LNCaP clone FGC (cell line): ENCODE measurements at regions not wholly inside any gene's neighbourhood (a gene's known extent, or its start where the extent isn't known, plus 50 kb on each side); places are given as distances from the start of the nearest gene placed in this dataset.
"Not testable (repeated sequence)": the region's sequence is repeated elsewhere in the genome, so short reads cannot be mapped to it uniquely, and the experiment has no call there.

Experiments used
- DNase-seq: peaks from one replicate; pipeline ENCODE4 v3.0.0-alpha.2; 2011; ENCODE audit warnings: low read depth
- H3K4me3 ChIP-seq: 2 replicates; pipeline ENCODE4 v1.5.1; 2011; ENCODE audit warnings: mild to moderate bottlenecking, low read depth, low read length, control low read depth
- TF ChIP-seq, protein P1 (sequence below): IDR thresholded peaks from 2 replicates; pipeline ENCODE4 v1.5.1; 2012; ENCODE audit warnings: mild to moderate bottlenecking; ENCODE audit not compliant: control insufficient read depth, insufficient read depth; ENCODE audit errors: extremely low read depth

- no peak overlapping the region for H3K4me3 ChIP-seq
- TF ChIP-seq, protein P1, sequence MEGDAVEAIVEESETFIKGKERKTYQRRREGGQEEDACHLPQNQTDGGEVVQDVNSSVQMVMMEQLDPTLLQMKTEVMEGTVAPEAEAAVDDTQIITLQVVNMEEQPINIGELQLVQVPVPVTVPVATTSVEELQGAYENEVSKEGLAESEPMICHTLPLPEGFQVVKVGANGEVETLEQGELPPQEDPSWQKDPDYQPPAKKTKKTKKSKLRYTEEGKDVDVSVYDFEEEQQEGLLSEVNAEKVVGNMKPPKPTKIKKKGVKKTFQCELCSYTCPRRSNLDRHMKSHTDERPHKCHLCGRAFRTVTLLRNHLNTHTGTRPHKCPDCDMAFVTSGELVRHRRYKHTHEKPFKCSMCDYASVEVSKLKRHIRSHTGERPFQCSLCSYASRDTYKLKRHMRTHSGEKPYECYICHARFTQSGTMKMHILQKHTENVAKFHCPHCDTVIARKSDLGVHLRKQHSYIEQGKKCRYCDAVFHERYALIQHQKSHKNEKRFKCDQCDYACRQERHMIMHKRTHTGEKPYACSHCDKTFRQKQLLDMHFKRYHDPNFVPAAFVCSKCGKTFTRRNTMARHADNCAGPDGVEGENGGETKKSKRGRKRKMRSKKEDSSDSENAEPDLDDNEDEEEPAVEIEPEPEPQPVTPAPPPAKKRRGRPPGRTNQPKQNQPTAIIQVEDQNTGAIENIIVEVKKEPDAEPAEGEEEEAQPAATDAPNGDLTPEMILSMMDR, result no peak
- DNase-seq, result no peak
Observed at GRCh38 chr6:85047818-85048217, 283.4 kb upstream of the TBX18 start.

GRCh38 chr6:85045767-85046166 is 281.4 kb upstream of the TBX18 start:
- H3K4me3 ChIP-seq, DNase-seq: not testable (repeated sequence)

DNA sequence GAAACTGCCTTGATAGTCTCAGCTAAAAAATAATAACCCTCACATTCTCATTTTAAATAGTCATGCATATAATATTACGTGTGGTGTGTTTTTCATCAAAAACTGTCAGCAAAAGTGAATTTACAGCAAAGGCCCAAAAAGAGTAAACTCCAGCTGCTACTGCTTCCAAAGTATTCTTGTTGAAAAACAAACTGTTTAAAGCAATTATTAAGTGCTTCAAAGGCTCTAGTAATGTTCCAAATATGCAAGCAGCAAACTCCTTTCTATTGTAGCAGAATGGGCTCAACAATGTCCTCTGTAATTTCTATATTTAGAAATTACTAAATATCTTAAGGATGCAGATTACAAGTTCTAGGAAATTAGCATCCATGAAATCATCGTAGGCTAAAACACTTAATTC is 280.0 kb upstream of the TBX18 start:
- DNase-seq, result no peak
- TF ChIP-seq, protein P1, result no peak
- H3K4me3 ChIP-seq, result no peak overlapping the region

DNA sequence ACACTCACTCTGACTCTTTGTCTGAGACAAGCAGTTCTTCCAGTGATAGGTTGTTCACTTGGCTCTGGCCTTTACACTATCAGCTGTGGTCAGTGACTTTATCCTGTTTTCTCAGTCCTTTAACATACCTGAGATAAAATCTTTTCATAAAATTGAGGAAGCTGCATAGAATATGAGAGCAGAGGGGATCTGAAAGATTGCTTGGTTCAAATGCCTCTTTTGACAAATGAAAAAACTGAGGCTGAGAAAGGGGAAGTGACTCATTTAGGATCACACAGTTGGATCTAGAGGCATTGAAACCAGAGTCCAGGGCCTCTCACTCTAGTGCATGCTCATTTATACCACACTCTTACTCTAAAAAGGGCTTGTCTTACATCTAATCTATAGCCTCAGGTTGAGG is 277.0 kb upstream of the TBX18 start:
- no peak for DNase-seq
- TF ChIP-seq, protein P1, result no peak
- no peak overlapping the region for H3K4me3 ChIP-seq

DNA sequence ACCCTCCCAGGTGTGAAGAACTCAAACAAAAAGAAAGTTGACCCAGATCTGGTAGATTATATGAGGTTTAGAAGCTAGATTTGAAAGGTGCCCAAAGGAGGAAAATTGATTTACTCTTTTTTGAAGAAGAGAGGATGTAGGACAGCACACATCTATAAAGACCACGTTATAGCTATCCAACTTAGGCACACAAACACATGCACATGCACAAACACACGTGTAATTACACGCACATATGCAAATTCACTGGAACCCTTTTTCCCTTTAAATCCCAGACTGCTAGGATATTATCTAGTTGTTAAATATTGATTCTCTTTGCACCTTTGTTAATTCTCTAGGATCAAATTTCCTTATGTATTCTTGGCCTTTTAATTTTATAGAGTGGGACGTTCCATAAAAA is 272.8 kb upstream of the TBX18 start:
- no peak overlapping the region for H3K4me3 ChIP-seq
- TF ChIP-seq, protein P1, result no peak
- DNase-seq, result no peak

GRCh38 chr6:85035766-85036165 is 271.4 kb upstream of the TBX18 start:
- TF ChIP-seq, protein P1, result no peak
- H3K4me3 ChIP-seq, result no peak overlapping the region
- DNase-seq, result no peak

GRCh38 chr6:85033547-85033946 is 269.1 kb upstream of the TBX18 start:
- no peak overlapping the region for H3K4me3 ChIP-seq
- no peak for DNase-seq
- TF ChIP-seq, protein P1, result no peak
